ENCODE measurements at regions not wholly inside any gene's neighbourhood (a gene's known extent, or its start where the extent isn't known, plus 50 kb on each side); places are given as distances from the start of the nearest gene placed in this dataset.

- Histone ChIP-seq H3K4me3 (ENCODE audit: low read length) (no peak overlapping the region), H3K9me2 (replicated peaks; ENCODE audit: control insufficient read depth, low read length) (no peaks in the 10 kb centered on the region), H3F3A (ENCODE audit: control insufficient read depth, insufficient read depth) (no peaks in the 10 kb centered on the region), H3K79me2 (ENCODE audit: control insufficient read depth, low read length) (no peaks in the 10 kb centered on the region), H3K9me3 (ENCODE audit: control insufficient read depth, insufficient read depth, low read length) (no peaks in the 10 kb centered on the region), H3K4me2 (ENCODE audit: low read length) (no peak overlapping the region), H3K4me1 (ENCODE audit: control insufficient read depth, low read length) (no peaks in the 10 kb centered on the region), H3K27ac (ENCODE audit: low read depth, low read length) (no peak overlapping the region), H3K36me3 (ENCODE audit: control insufficient read depth, low read length) (no peaks in the 10 kb centered on the region), H4K20me1 (ENCODE audit: control insufficient read depth, insufficient read depth, low read depth, low read length) (no peaks in the 10 kb centered on the region), H3K27me3 (ENCODE audit: control insufficient read depth, low read length) (no peaks in the 10 kb centered on the region)
- TF ChIP-seq CTCF (IDR thresholded peaks at IDR 0.05; ENCODE audit: low read depth, low read length, poor library complexity, severe bottlenecking) (no peak), EZH2phosphoT487 (IDR thresholded peaks at IDR 0.05; ENCODE audit: borderline replicate concordance, low read length) (no peak)
Measured at GRCh38 chr12:22787557-22787956, 162.6 kb downstream of the ETNK1 start.

- Histone ChIP-seq H3K27ac (ENCODE audit: low read depth, low read length) (no peak overlapping the region), H3K36me3 (ENCODE audit: control insufficient read depth, low read length) (no peaks in the 10 kb centered on the region), H3K9me2 (replicated peaks; ENCODE audit: control insufficient read depth, low read length) (no peaks in the 10 kb centered on the region), H3K4me3 (ENCODE audit: low read length) (no peak overlapping the region), H3K79me2 (ENCODE audit: control insufficient read depth, low read length) (no peaks in the 10 kb centered on the region), H3K9me3 (ENCODE audit: control insufficient read depth, insufficient read depth, low read length) (no peaks in the 10 kb centered on the region), H4K20me1 (ENCODE audit: control insufficient read depth, insufficient read depth, low read depth, low read length) (no peaks in the 10 kb centered on the region), H3K27me3 (ENCODE audit: control insufficient read depth, low read length) (no peaks in the 10 kb centered on the region), H3K4me2 (ENCODE audit: low read length) (no peak overlapping the region), H3K4me1 (ENCODE audit: control insufficient read depth, low read length) (no peaks in the 10 kb centered on the region), H3F3A (ENCODE audit: control insufficient read depth, insufficient read depth) (no peaks in the 10 kb centered on the region)
- no peak for TF ChIP-seq EZH2phosphoT487 (IDR thresholded peaks at IDR 0.05; ENCODE audit: borderline replicate concordance, low read length)
- no peak for TF ChIP-seq CTCF (IDR thresholded peaks at IDR 0.05; ENCODE audit: low read depth, low read length, poor library complexity, severe bottlenecking)
Measured at GRCh38 chr12:22788913-22789312, 163.9 kb downstream of the ETNK1 start.

DNA sequence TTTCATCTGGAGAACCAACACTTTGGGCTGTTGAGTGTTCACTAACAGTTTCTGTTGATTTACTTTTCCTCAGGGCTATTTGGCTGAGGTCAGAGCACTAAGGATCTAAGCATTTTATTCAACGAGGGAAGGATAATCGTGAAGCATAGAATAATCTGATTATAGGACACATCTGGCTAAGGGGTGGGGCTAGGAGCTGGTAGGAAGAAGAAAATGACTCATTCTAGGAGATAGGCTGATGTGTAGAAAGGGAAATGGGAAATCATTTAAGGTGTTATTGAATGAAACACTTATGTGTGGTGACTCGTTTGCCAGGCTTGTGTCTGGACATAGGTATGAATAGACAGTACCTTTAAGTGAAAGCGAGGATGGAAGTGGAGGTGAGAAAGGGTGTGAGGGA, 167.2 kb downstream of the ETNK1 start:
- H3K27me3 ChIP-seq (ENCODE audit: control insufficient read depth, low read length): no peaks in the 10 kb centered on the region
- no peaks in the 10 kb centered on the region for H3K4me1 ChIP-seq (ENCODE audit: control insufficient read depth, low read length)
- no peaks in the 10 kb centered on the region for H3K36me3 ChIP-seq (ENCODE audit: control insufficient read depth, low read length)
- no peak overlapping the region for H3K27ac ChIP-seq (ENCODE audit: low read depth, low read length)
- H3K4me2 ChIP-seq (ENCODE audit: low read length): no peak overlapping the region
- no peak overlapping the region for H3K4me3 ChIP-seq (ENCODE audit: low read length)
- H3F3A ChIP-seq (ENCODE audit: control insufficient read depth, insufficient read depth): no peaks in the 10 kb centered on the region
- no peaks in the 10 kb centered on the region for H4K20me1 ChIP-seq (ENCODE audit: control insufficient read depth, insufficient read depth, low read depth, low read length)
- no peaks in the 10 kb centered on the region for H3K79me2 ChIP-seq (ENCODE audit: control insufficient read depth, low read length)
- no peaks in the 10 kb centered on the region for H3K9me3 ChIP-seq (ENCODE audit: control insufficient read depth, insufficient read depth, low read length)
- no peaks in the 10 kb centered on the region for H3K9me2 ChIP-seq (replicated peaks; ENCODE audit: control insufficient read depth, low read length)
- TF ChIP-seq EZH2phosphoT487 (IDR thresholded peaks at IDR 0.05; ENCODE audit: borderline replicate concordance, low read length) (no peak), CTCF (IDR thresholded peaks at IDR 0.05; ENCODE audit: low read depth, low read length, poor library complexity, severe bottlenecking) (no peak)

GRCh38 chr12:22794017-22794416, 169.0 kb downstream of the ETNK1 start:
- TF ChIP-seq EZH2phosphoT487 (IDR thresholded peaks at IDR 0.05; ENCODE audit: borderline replicate concordance, low read length) (no peak), CTCF (IDR thresholded peaks at IDR 0.05; ENCODE audit: low read depth, low read length, poor library complexity, severe bottlenecking) (no peak)
- Histone ChIP-seq H3K4me2 (ENCODE audit: low read length) (no peak overlapping the region), H3K9me3 (ENCODE audit: control insufficient read depth, insufficient read depth, low read length) (no peaks in the 10 kb centered on the region), H4K20me1 (ENCODE audit: control insufficient read depth, insufficient read depth, low read depth, low read length) (no peaks in the 10 kb centered on the region), H3K27me3 (ENCODE audit: control insufficient read depth, low read length) (no peaks in the 10 kb centered on the region), H3K4me1 (ENCODE audit: control insufficient read depth, low read length) (no peaks in the 10 kb centered on the region), H3K36me3 (ENCODE audit: control insufficient read depth, low read length) (no peaks in the 10 kb centered on the region), H3K27ac (ENCODE audit: low read depth, low read length) (no peak overlapping the region), H3F3A (ENCODE audit: control insufficient read depth, insufficient read depth) (no peaks in the 10 kb centered on the region), H3K9me2 (replicated peaks; ENCODE audit: control insufficient read depth, low read length) (no peaks in the 10 kb centered on the region), H3K4me3 (ENCODE audit: low read length) (no peak overlapping the region), H3K79me2 (ENCODE audit: control insufficient read depth, low read length) (no peaks in the 10 kb centered on the region)
